A673 (cell line): ENCODE measurements at regions not wholly inside any gene's neighbourhood (a gene's known extent, or its start where the extent isn't known, plus 50 kb on each side); places are given as distances from the start of the nearest gene placed in this dataset.

Experiments used
- BruUV-seq: library from RNA; stranded (reverse); fragments of 400-500 nt; replicated peaks from 2 replicates; lab custom pipeline; 2021; lab: Mats Ljungman, UMichigan
- CTCF ChIA-PET: fragments of 300-600 bp; sonication (Branson Sonifier 250); formaldehyde crosslinking; loops from one replicate; lab custom pipeline; 2022; ENCODE audit warnings: antibody characterized with exemption; lab: Charles Lee
- POLR2A ChIA-PET: fragments of 300-600 bp; sonication (Branson Sonifier 250); formaldehyde crosslinking; loops from one replicate; lab custom pipeline; 2022; ENCODE audit warnings: antibody characterized with exemption; ENCODE audit not compliant: low non-redundant PET; lab: Charles Lee
- DNase-seq: peaks from one replicate; pipeline ENCODE4 v3.0.0-alpha.2; 2015; ENCODE audit warnings: low spot score
- H3K27ac ChIP-seq: fragments of 200-600 bp; sonication (generic); 2 replicates; pipeline ENCODE4 v1.5.1; 2016; ENCODE audit warnings: mixed run types, low read depth, mild to moderate bottlenecking, mixed read lengths, antibody characterized with exemption, low read length; ENCODE audit not compliant: poor library complexity, severe bottlenecking
- H3K27me3 ChIP-seq: fragments of 200-600 bp; sonication (generic); replicated peaks from 2 replicates; pipeline ENCODE4 v1.6.1; 2017; ENCODE audit warnings: mixed run types, low read depth, mild to moderate bottlenecking, mixed read lengths, antibody characterized with exemption, low read length; ENCODE audit not compliant: insufficient read depth, poor library complexity
- H3K36me3 ChIP-seq: fragments of 200-600 bp; sonication (generic); 2 replicates; pipeline ENCODE4 v1.6.1; 2016; ENCODE audit warnings: mixed run types, mild to moderate bottlenecking, mixed read lengths, antibody characterized with exemption, low read length; ENCODE audit not compliant: insufficient read depth, poor library complexity, severe bottlenecking
- H3K4me1 ChIP-seq: fragments of 200-600 bp; sonication (generic); 2 replicates; pipeline ENCODE4 v1.6.1; 2017; ENCODE audit warnings: mixed run types, mild to moderate bottlenecking, mixed read lengths, antibody characterized with exemption, low read length; ENCODE audit not compliant: insufficient read depth, poor library complexity, severe bottlenecking
- H3K4me3 ChIP-seq: fragments of 200-600 bp; sonication (generic); 2 replicates; pipeline ENCODE4 v1.5.1; 2016; ENCODE audit warnings: low read depth, mixed run types, mild to moderate bottlenecking, mixed read lengths, low read length; ENCODE audit not compliant: poor library complexity, severe bottlenecking
- H3K9me3 ChIP-seq: fragments of 200-600 bp; sonication (generic); 2 replicates; pipeline ENCODE4 v1.6.1; 2016; ENCODE audit warnings: mixed run types, low read depth, mild to moderate bottlenecking, mixed read lengths, antibody characterized with exemption, low read length; ENCODE audit not compliant: poor library complexity, severe bottlenecking
- CTCF ChIP-seq: fragments of 300-800, 200-600 bp; sonication (generic); conservative IDR thresholded peaks from 2 replicates; pipeline ENCODE4 v1.5.1; 2017; ENCODE audit warnings: low read depth, mild to moderate bottlenecking, antibody characterized with exemption, low read length, moderate library complexity, mixed read lengths
- EZH2 ChIP-seq: fragments of 200-600 bp; sonication (generic); IDR thresholded peaks from 2 replicates; pipeline ENCODE4 v1.6.1; 2017; ENCODE audit warnings: borderline replicate concordance, low read depth, mild to moderate bottlenecking, mixed read lengths, antibody characterized with exemption, low read length; ENCODE audit not compliant: poor library complexity, severe bottlenecking
- intact Hi-C: fragments of 100-400 bp; cut with micrococcal nuclease; formaldehyde crosslinking; loops from one replicate; pipeline ENCODE4 v1.10.0; 2022; ENCODE audit not compliant: unreplicated experiment

DNA sequence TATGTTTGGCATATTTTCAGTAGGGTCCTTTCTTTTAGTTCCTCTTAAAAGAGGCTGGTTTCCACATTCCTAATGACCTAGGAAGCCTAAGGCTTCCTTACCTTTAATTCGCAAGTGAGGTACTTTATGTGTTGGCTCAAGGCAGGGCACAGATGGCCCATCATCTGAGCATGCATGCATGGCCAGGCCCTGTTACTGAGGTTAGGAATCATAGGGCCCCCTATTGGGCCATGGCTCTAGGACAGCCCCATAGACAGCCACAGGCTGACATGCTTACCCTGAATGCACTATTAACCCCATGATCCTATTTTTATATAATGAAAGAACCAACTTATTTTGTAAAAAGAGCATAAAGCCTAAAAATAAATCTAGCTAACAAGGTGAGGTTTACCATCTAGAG, 271.4 kb downstream of the ELAVL2 start:
- BruUV-seq = no TSS peak
- Histone ChIP-seq H3K27me3 (no peaks in the 10 kb centered on the region), H3K27ac (no peak overlapping the region), H3K4me3 (no peak overlapping the region), H3K36me3 (no peaks in the 10 kb centered on the region), H3K4me1 (no peaks in the 10 kb centered on the region), H3K9me3 (no peaks in the 10 kb centered on the region)
- ChIA-PET CTCF (no interaction called here), POLR2A (no interaction called here)
- DNase-seq = no peak
- intact Hi-C loops = no loop called here
- TF ChIP-seq EZH2 (no peak), CTCF (no peak)

DNA sequence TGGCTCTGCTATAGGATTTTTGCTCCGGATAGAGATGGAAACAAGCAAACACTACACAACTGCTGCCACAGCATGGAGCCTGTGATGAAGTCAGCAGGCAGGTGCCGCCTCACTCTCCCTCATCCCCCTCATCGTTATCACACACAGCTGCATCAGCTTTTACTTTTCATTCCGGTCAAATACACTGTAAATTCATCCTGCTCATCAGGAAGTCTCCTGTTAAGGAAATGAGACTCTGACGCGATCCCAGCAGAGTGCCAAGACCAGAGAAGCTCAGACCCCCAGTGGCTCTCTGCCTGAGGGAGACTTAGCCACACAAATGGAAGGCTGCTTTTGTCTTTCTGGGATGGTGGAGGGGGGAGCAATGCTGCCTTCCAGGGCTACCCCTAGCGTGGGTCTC, 270.2 kb downstream of the ELAVL2 start:
- ChIA-PET CTCF (no interaction called here), POLR2A (interaction anchor here (0.6 kb wide), 1 partner anchor 9 kb away, joined by 3 read pairs; no protein-coding TSS in a partner anchor)
- no peak overlapping the region for H3K4me3 ChIP-seq
- no peaks in the 10 kb centered on the region for H3K36me3 ChIP-seq
- intact Hi-C loops = no loop called here
- no peaks in the 10 kb centered on the region for H3K4me1 ChIP-seq
- DNase-seq = no peak
- H3K27me3 ChIP-seq = no peaks in the 10 kb centered on the region
- H3K9me3 ChIP-seq = no peaks in the 10 kb centered on the region
- no peak for TF ChIP-seq EZH2
- no peak for TF ChIP-seq CTCF
- BruUV-seq = no TSS peak
- H3K27ac ChIP-seq = no peak overlapping the region

DNA sequence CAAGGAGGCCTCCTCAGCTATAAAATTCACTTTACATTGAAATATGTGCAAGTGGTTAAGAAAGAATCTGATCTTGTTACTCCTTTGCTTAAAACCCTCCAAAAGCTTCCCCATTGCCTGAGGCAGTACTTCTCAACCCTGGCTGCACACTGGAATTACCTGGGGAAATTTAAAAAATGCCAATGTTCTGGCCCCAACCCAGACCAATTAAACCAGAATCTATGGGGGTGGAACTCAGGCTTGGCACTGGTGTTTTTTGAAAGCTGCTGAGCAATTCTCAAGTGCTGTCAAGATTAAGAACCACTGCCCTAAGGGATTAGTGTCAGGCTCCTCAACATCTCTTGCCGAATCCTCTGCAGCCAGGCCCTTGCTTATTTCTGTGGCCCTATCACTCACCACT, 269.6 kb downstream of the ELAVL2 start:
- no peaks in the 10 kb centered on the region for H3K36me3 ChIP-seq
- H3K27me3 ChIP-seq = no peaks in the 10 kb centered on the region
- H3K4me3 ChIP-seq = no peak overlapping the region
- POLR2A ChIA-PET = interaction anchor here (0.6 kb wide), 1 partner anchor 10 kb away, joined by 3 read pairs; no protein-coding TSS in a partner anchor
- no peaks in the 10 kb centered on the region for H3K9me3 ChIP-seq
- no peak overlapping the region for H3K27ac ChIP-seq
- CTCF ChIA-PET = no interaction called here
- BruUV-seq = no TSS peak
- no peak for TF ChIP-seq CTCF
- TF ChIP-seq EZH2 = no peak
- no peaks in the 10 kb centered on the region for H3K4me1 ChIP-seq
- intact Hi-C loops = no loop called here
- no peak for DNase-seq
